MM.1S (cell line): ENCODE measurements at regions not wholly inside any gene's neighbourhood (a gene's known extent, or its start where the extent isn't known, plus 50 kb on each side); places are given as distances from the start of the nearest gene placed in this dataset.

Source experiments
- DNase-seq: peaks from one replicate; pipeline ENCODE4 v3.0.0-alpha.2; 2015
- H2AFZ ChIP-seq: fragments of 300-600 bp; sonication (generic); 2 replicates; pipeline ENCODE4 v1.6.0; 2016; ENCODE audit warnings: antibody characterized with exemption, low read length
- H3F3A ChIP-seq: fragments of 300-600 bp; sonication (generic); 2 replicates; pipeline ENCODE4 v1.6.1; 2016; ENCODE audit warnings: mild to moderate bottlenecking, antibody characterized with exemption, low read length, moderate library complexity, mixed read lengths; ENCODE audit not compliant: insufficient read depth
- H3K27ac ChIP-seq: fragments of 300-600 bp; sonication (generic); 2 replicates; pipeline ENCODE4 v1.5.1; 2016; ENCODE audit warnings: mild to moderate bottlenecking, low read length
- H3K27me3 ChIP-seq: fragments of 300-600 bp; sonication (generic); replicated peaks from 2 replicates; pipeline ENCODE4 v1.6.0; 2016; ENCODE audit warnings: low read length; ENCODE audit not compliant: insufficient read depth
- H3K36me3 ChIP-seq: fragments of 300-600 bp; sonication (generic); replicated peaks from 2 replicates; pipeline ENCODE4 v1.6.1; 2016; ENCODE audit warnings: mild to moderate bottlenecking, low read length, mixed read lengths; ENCODE audit not compliant: insufficient read depth
- H3K4me1 ChIP-seq: fragments of 300-600 bp; sonication (generic); 2 replicates; pipeline ENCODE4 v1.6.1; 2016; ENCODE audit warnings: low read length, mixed read lengths
- H3K4me2 ChIP-seq: fragments of 300-600 bp; sonication (generic); 2 replicates; pipeline ENCODE4 v1.6.0; 2016; ENCODE audit warnings: low read depth, low read length
- H3K4me3 ChIP-seq: fragments of 300-600 bp; sonication (generic); 2 replicates; pipeline ENCODE4 v1.5.1; 2016; ENCODE audit warnings: low read length, mixed read lengths
- H3K79me2 ChIP-seq: fragments of 300-600 bp; sonication (generic); 2 replicates; pipeline ENCODE4 v1.6.1; 2016; ENCODE audit warnings: mixed run types, low read length, mixed read lengths
- H3K9ac ChIP-seq: fragments of 300-600 bp; sonication (generic); 2 replicates; pipeline ENCODE4 v1.6.1; 2016; ENCODE audit warnings: low read length, mixed read lengths
- H3K9me2 ChIP-seq: fragments of 300-600 bp; sonication (generic); replicated peaks from 2 replicates; pipeline ENCODE4 v1.6.1; 2016; ENCODE audit warnings: mild to moderate bottlenecking, low read length, mixed read lengths; ENCODE audit not compliant: insufficient read depth
- H3K9me3 ChIP-seq: fragments of 300-600 bp; sonication (generic); replicated peaks from 2 replicates; pipeline ENCODE4 v1.6.1; 2016; ENCODE audit warnings: mild to moderate bottlenecking, low read length, mixed read lengths; ENCODE audit not compliant: insufficient read depth
- H4K20me1 ChIP-seq: fragments of 300-600 bp; sonication (generic); 2 replicates; pipeline ENCODE4 v1.6.1; 2016; ENCODE audit warnings: mild to moderate bottlenecking, low read length, moderate library complexity, mixed read lengths; ENCODE audit not compliant: insufficient read depth
- EZH2 ChIP-seq: fragments of 300-600 bp; sonication (generic); optimal IDR thresholded peaks from 2 replicates; pipeline ENCODE3; 2017; ENCODE audit warnings: low read depth, mild to moderate bottlenecking, antibody characterized with exemption, low read length, mixed read lengths
- EZH2phosphoT487 ChIP-seq: fragments of 300-600 bp; sonication (generic); IDR thresholded peaks from 2 replicates; pipeline ENCODE4 v1.6.1; 2018; ENCODE audit warnings: antibody characterized with exemption, low read length
- TF ChIP-seq, protein P1 (sequence below): fragments of 300-600 bp; sonication (generic); IDR thresholded peaks from 2 replicates; pipeline ENCODE4 v1.5.1; 2016; ENCODE audit warnings: antibody characterized with exemption, low read length, mixed read lengths

DNA sequence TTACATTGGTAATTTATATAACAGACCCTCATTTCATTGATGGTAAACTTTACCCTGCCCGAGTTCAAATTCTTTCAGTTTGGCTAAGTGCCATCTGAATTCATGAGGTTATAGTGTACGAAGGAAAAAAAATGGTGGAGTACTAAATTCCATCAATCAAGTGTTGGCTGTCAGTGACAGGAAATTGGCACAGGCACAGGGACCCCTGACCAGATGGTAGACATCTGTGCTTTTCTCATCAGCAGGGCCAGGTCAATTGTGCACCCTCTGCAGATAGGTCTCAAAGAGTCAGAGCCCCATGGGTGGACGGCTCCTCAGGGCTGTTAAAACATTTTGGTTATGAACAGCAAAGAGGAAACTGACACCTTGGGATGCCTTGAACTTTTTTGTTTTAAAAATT, 439.2 kb downstream of the SETBP1 start:
- H3K9me2 ChIP-seq, result no peaks in the 10 kb centered on the region
- no peaks in the 10 kb centered on the region for H3F3A ChIP-seq
- H3K27me3 ChIP-seq, result no peaks in the 10 kb centered on the region
- no peaks in the 10 kb centered on the region for H3K36me3 ChIP-seq
- DNase-seq, result no peak
- H3K4me1 ChIP-seq, result no peaks in the 10 kb centered on the region
- H4K20me1 ChIP-seq, result no peaks in the 10 kb centered on the region
- no peak for TF ChIP-seq EZH2
- TF ChIP-seq EZH2phosphoT487, result no peak
- TF ChIP-seq, protein P1, sequence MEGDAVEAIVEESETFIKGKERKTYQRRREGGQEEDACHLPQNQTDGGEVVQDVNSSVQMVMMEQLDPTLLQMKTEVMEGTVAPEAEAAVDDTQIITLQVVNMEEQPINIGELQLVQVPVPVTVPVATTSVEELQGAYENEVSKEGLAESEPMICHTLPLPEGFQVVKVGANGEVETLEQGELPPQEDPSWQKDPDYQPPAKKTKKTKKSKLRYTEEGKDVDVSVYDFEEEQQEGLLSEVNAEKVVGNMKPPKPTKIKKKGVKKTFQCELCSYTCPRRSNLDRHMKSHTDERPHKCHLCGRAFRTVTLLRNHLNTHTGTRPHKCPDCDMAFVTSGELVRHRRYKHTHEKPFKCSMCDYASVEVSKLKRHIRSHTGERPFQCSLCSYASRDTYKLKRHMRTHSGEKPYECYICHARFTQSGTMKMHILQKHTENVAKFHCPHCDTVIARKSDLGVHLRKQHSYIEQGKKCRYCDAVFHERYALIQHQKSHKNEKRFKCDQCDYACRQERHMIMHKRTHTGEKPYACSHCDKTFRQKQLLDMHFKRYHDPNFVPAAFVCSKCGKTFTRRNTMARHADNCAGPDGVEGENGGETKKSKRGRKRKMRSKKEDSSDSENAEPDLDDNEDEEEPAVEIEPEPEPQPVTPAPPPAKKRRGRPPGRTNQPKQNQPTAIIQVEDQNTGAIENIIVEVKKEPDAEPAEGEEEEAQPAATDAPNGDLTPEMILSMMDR, result no peak
- H3K79me2 ChIP-seq, result no peaks in the 10 kb centered on the region
- no peak overlapping the region for H2AFZ ChIP-seq
- no peaks in the 10 kb centered on the region for H3K9me3 ChIP-seq
- H3K9ac ChIP-seq, result no peak overlapping the region
- H3K4me2 ChIP-seq, result no peak overlapping the region
- no peak overlapping the region for H3K27ac ChIP-seq
- no peak overlapping the region for H3K4me3 ChIP-seq

- Histone ChIP-seq H2AFZ (no peak overlapping the region), H3K9me2 (no peaks in the 10 kb centered on the region), H3K4me2 (no peak overlapping the region), H3K4me1 (no peaks in the 10 kb centered on the region), H3K9me3 (no peaks in the 10 kb centered on the region), H3K79me2 (no peaks in the 10 kb centered on the region), H3K4me3 (no peak overlapping the region), H3F3A (no peaks in the 10 kb centered on the region), H3K9ac (no peak overlapping the region), H4K20me1 (no peaks in the 10 kb centered on the region), H3K27ac (no peak overlapping the region), H3K36me3 (no peaks in the 10 kb centered on the region), H3K27me3 (no peaks in the 10 kb centered on the region)
- no peak for TF ChIP-seq EZH2phosphoT487
- no peak for TF ChIP-seq EZH2
- TF ChIP-seq, protein P1, result no peak
- no peak for DNase-seq
These were observed 440.5 kb downstream of the SETBP1 start for GRCh38 chr18:45121146-45121545.

GRCh38 chr18:45122506-45122905, 441.8 kb downstream of the SETBP1 start:
- Histone ChIP-seq H3K79me2 (no peaks in the 10 kb centered on the region), H3K9me2 (no peaks in the 10 kb centered on the region), H3F3A (no peaks in the 10 kb centered on the region), H3K27me3 (no peaks in the 10 kb centered on the region), H3K9ac (no peak overlapping the region), H3K9me3 (no peaks in the 10 kb centered on the region), H3K4me1 (no peaks in the 10 kb centered on the region), H4K20me1 (no peaks in the 10 kb centered on the region), H3K27ac (no peak overlapping the region), H3K36me3 (no peaks in the 10 kb centered on the region), H3K4me3 (no peak overlapping the region), H3K4me2 (no peak overlapping the region), H2AFZ (no peak overlapping the region)
- DNase-seq, result no peak
- TF ChIP-seq, protein P1, result no peak
- TF ChIP-seq EZH2 (no peak), EZH2phosphoT487 (no peak)
